Kidney glomerular epithelial cell (primary cell): ENCODE measurements at regions not wholly inside any gene's neighbourhood (a gene's known extent, or its start where the extent isn't known, plus 50 kb on each side); places are given as distances from the start of the nearest gene placed in this dataset.

ENCODE experiments used
- DNase-seq: peaks from one replicate; lab custom pipeline; 2025; lab: John Stamatoyannopoulos, UW

- no peak for DNase-seq
Observed at GRCh38 chr1:201610858-201611257, 71.9 kb downstream of the NAV1 start.

GRCh38 chr1:201612645-201613044 is 73.7 kb downstream of the NAV1 start:
- DNase-seq, result no peak

- no peak for DNase-seq
Observed at GRCh38 chr1:201614262-201615015, 75.5 kb downstream of the NAV1 start.

DNA sequence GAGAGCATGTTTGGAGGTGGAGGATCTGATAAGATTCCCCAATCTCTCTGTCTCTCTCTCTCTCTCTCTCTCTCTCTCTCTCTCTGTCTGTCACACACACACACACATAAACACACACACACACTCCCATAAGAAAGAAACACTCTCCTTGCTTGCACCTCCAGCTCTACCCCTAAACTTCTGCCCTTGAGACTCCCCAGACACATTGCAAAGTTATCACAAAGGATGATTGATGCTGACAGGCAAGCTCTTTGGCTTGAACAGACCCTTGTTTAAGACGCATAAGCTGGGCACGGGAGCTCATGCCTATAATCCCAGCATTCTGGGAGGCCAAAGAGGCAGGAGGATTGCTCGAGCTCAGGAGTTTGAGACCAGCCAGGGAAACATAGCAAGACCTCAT is 78.2 kb downstream of the NAV1 start:
- DNase-seq, result no peak

DNA sequence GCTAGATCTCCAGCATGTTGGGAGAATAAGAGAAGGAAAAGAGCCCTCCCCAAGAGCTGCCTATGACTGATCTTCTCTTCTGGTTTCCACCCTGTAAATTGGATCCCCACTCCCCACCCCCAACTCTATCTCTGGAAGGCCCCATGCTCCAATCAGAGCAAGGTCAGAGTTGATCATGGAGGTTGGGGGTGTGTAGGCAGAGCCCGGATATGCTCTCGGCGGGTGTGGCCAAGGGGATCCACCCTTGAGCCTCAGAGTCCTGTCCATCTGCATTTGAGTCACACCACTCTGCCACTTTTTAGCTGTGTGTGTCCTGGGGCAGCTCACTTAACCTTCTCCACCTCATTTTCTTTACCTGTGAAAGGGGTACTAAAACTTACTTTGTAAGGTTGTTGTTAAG is 79.5 kb downstream of the NAV1 start:
- DNase-seq, result no peak

DNA sequence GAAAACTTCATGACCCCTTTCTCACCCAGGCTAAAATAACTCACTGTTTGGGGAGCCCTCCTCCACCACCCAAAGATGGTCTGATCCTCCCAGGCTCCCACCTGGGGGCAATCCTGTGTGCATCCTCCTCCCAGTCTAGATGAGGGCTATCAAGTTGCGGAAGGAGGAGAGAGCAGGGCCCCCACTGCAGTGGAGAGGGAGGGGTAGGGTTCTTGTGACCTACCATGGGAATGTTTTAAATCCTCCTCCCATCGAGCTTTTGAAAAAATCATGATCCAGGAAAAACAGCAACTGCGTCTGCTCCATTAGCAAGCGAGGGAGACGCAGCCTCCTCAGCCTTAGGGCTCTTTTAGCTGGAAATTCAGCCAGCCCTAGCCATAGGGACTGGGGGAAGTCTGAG is 80.0 kb downstream of the NAV1 start:
- no peak for DNase-seq

DNA sequence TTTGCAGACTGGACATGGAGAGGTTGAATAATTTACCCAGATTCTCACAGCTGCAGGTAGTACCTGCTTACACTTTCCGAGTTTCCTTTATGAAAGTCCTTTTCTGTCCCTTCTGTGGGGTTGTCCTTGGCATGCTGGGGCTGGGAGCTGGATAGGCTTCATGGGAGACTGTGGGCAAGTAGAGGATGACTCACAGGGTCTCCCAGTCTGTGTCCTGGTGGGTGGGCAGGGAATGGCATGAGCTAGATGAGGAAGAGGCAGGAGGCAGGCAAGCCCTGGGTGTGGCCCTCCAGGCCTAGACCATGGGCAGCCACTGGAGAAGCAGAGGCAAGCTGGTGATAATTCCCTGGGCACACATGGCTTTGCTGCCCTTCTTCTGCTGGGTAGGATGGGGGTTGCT is 80.6 kb downstream of the NAV1 start:
- no peak for DNase-seq

DNA sequence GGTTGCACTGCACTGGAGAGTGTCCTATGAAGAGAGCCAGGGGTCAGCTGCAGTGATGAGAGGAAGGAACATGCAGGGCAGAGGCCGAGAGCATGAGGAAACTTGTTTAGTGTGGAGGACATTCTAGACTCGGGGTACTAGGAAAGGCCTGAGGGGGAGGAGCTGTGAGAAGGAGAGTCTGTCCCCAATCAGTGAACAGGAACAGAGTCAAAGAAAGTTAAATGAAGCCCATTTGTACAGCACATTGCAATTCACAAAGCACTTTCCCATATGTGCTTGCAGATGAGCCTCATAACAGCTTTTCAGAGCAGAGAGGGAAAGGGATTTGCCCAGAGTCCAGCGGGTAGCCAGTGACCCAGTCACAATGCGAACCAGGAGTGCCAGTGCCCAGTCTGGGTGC is 83.4 kb downstream of the NAV1 start:
- DNase-seq, result no peak

DNA sequence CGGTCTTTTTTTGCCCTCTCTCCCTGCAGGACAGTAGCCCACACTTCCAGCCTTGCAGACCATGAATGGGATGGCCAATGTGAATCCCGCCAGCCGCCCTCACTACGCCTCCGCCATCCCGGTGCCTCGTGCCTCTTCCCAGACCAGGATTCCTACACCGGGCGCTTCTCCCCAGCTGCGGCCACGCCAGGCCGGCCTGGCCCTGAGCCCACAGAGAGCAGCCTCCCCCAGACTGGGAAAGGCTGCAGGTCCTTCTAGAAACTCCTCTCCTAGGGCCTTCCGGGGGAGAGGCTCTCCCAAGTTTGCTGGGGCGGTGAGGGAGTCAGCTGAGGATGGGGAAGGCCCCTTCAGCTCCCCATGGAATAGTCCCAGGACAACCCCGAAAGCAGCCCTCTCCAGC is 83.9 kb downstream of the NAV1 start:
- no peak for DNase-seq

GRCh38 chr1:201624741-201625225 is 85.9 kb downstream of the NAV1 start:
- DNase-seq, result no peak

DNA sequence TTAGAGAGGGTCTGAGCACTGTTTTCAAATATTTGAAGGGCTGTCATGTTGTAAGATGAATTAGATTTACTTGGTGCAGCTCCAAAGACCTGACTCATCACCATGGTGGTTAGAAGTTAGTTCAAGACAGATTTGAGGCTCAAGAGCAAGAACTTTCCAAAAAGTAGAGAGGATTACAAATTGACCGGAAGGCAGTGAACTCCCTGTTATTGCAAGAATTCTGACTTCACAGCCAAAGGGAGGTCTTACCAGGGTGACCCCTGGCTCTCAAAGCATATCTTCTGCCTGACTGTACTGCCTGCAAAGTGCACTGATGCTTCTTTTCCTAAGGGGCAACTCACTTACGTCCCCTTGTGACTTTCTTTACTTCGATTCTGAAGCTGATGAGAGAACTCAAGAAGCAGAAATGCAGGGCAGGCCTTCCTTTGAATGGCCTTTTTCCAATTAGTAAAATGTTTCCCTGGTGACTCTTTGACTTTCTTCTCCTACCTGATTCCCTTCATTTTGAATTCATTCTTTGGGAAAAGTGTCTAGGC is 86.4 kb downstream of the NAV1 start:
- peak; percentile 76 for DNase-seq

GRCh38 chr1:201625851-201626251 is 86.9 kb downstream of the NAV1 start:
- no peak for DNase-seq

GRCh38 chr1:201626629-201627275 is 87.8 kb downstream of the NAV1 start:
- no peak for DNase-seq

DNA sequence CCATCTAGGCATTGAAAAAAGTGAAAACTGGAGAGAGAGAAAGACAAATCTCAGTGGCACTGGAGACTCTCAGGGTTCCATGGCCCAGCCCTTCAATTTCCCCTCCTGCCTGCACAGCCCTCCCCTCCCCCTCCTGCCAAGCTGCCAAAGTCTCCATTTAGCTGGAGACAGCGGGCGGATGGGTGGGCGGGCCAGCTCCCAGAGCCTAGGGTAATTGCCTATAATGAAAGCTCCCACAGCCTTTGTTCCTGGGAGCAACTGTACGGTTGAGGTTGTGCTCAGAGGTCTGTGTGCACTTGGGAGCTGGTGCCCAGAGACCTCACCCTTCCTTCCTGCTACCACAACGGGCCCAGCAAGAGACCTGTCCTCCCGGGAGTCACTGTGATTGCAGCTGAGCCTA is 89.6 kb downstream of the NAV1 start:
- no peak for DNase-seq

GRCh38 chr1:201630582-201630981 is 91.7 kb downstream of the NAV1 start:
- DNase-seq, result no peak

GRCh38 chr1:201631037-201631436 is 92.1 kb downstream of the NAV1 start:
- no peak for DNase-seq

DNA sequence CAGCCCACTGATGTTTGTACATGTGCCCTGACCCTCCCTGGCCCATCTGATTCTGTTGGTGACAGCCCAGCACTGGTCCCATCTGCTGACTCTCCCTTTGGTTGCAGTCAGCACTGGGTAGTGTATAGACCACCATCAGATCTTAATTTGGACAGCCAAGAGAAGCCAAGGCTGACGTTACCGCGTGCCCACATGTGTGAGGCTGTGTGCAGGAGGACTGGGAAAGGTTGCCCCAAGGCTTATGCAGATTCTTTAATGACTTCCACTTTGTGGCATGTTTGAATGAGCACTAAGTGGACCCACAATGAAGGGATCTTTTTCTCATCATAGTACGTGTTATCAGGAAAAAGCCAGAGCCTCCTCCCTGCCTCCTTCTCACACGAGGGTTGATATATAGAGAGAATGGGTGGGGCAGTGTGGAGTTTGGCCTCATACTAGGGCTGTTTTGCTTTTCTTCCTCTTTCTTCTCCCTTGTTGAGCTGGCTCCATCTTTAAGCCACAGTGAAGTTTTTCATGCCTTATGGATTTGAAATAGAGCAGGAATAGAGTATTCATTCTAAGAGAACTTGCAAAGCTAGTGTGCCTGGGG is 93.5 kb downstream of the NAV1 start:
- no peak for DNase-seq

- DNase-seq, result no peak
Observed at GRCh38 chr1:201633297-201633696, 94.4 kb downstream of the NAV1 start.

GRCh38 chr1:201633811-201634210 is 94.9 kb downstream of the NAV1 start:
- DNase-seq, result no peak

- DNase-seq, result no peak
Observed at GRCh38 chr1:201634261-201634660, 95.3 kb downstream of the NAV1 start.

- no peak for DNase-seq
Observed at GRCh38 chr1:201636097-201636496, 97.2 kb downstream of the NAV1 start.

- peak; percentile 13 for DNase-seq
Observed at GRCh38 chr1:201636510-201636971, 97.6 kb downstream of the NAV1 start.
